WI38 (cell line): ENCODE measurements at regions not wholly inside any gene's neighbourhood (a gene's known extent, or its start where the extent isn't known, plus 50 kb on each side); places are given as distances from the start of the nearest gene placed in this dataset.

Experiments
- H3K4me3 ChIP-seq: 2 replicates; pipeline ENCODE4 v1.5.1; 2011; ENCODE audit warnings: low read depth, mild to moderate bottlenecking, control low read depth, low read length
- CTCF ChIP-seq: IDR thresholded peaks from 2 replicates; pipeline ENCODE4 v1.5.1; 2012; ENCODE audit warnings: low read depth, mild to moderate bottlenecking, control low read depth, low read length

GRCh38 chr11:28677721-28678120, 569.5 kb downstream of the METTL15 start:
- TF ChIP-seq CTCF, result no peak
- no peak overlapping the region for H3K4me3 ChIP-seq

GRCh38 chr11:28675183-28675582, 567.0 kb downstream of the METTL15 start:
- H3K4me3 ChIP-seq, result no peak overlapping the region
- TF ChIP-seq CTCF, result no peak

- TF ChIP-seq CTCF, result no peak
- no peak overlapping the region for H3K4me3 ChIP-seq
Observed at GRCh38 chr11:28674433-28675103, 566.4 kb downstream of the METTL15 start.

- H3K4me3 ChIP-seq, result no peak overlapping the region
- no peak for TF ChIP-seq CTCF
Observed at GRCh38 chr11:28673691-28674432, 565.7 kb downstream of the METTL15 start.

- TF ChIP-seq CTCF, result no peak
- H3K4me3 ChIP-seq, result no peak overlapping the region
Observed at GRCh38 chr11:28671274-28671673, 563.1 kb downstream of the METTL15 start.

GRCh38 chr11:28666632-28667031, 558.4 kb downstream of the METTL15 start:
- no peak for TF ChIP-seq CTCF
- H3K4me3 ChIP-seq, result no peak overlapping the region

GRCh38 chr11:28659716-28660348, 551.6 kb downstream of the METTL15 start:
- H3K4me3 ChIP-seq, result no peak overlapping the region
- no peak for TF ChIP-seq CTCF
